ENCODE measurements at regions not wholly inside any gene's neighbourhood (a gene's known extent, or its start where the extent isn't known, plus 50 kb on each side); places are given as distances from the start of the nearest gene placed in this dataset.

- no peak overlapping the region for H3K4me3 ChIP-seq (replicated peaks; ENCODE audit: low read depth, low read length)
- no peak for TF ChIP-seq CTCF (IDR thresholded peaks at IDR 0.05; ENCODE audit: low read depth, low read length, missing control alignments)
- DNase-seq (ENCODE audit: extremely low read depth, low read depth), result no peak
Observed at GRCh38 chr2:128949360-128949759, 630.7 kb upstream of the HS6ST1 start.

- H3K4me3 ChIP-seq (replicated peaks; ENCODE audit: low read depth, low read length), result no peak overlapping the region
- no peak for TF ChIP-seq CTCF (IDR thresholded peaks at IDR 0.05; ENCODE audit: low read depth, low read length, missing control alignments)
- DNase-seq (ENCODE audit: extremely low read depth, low read depth), result no peak
Observed at GRCh38 chr2:128950758-128951157, 632.1 kb upstream of the HS6ST1 start.

GRCh38 chr2:128958241-128958640 lies 639.6 kb upstream of the HS6ST1 start:
- no peak for DNase-seq (ENCODE audit: extremely low read depth, low read depth)
- TF ChIP-seq CTCF (IDR thresholded peaks at IDR 0.05; ENCODE audit: low read depth, low read length, missing control alignments), result no peak

GRCh38 chr2:128967646-128968045 lies 649.0 kb upstream of the HS6ST1 start:
- no peak overlapping the region for H3K4me3 ChIP-seq (replicated peaks; ENCODE audit: low read depth, low read length)
- no peak for TF ChIP-seq CTCF (IDR thresholded peaks at IDR 0.05; ENCODE audit: low read depth, low read length, missing control alignments)
- DNase-seq (ENCODE audit: extremely low read depth, low read depth), result no peak

More at GRCh38 chr2:128958241-128958640, 639.6 kb upstream of the HS6ST1 start:
- H3K4me3 ChIP-seq (replicated peaks; ENCODE audit: low read depth, low read length), result no peak overlapping the region

- no peak overlapping the region for H3K4me3 ChIP-seq (replicated peaks; ENCODE audit: low read depth, low read length)
- DNase-seq (ENCODE audit: extremely low read depth, low read depth), result no peak
- no peak for TF ChIP-seq CTCF (IDR thresholded peaks at IDR 0.05; ENCODE audit: low read depth, low read length, missing control alignments)
Observed at GRCh38 chr2:128969374-128969773, 650.7 kb upstream of the HS6ST1 start.

- H3K4me3 ChIP-seq (replicated peaks; ENCODE audit: low read depth, low read length), result no peak overlapping the region
- TF ChIP-seq CTCF (IDR thresholded peaks at IDR 0.05; ENCODE audit: low read depth, low read length, missing control alignments), result no peak
Observed at GRCh38 chr2:128970332-128971116, 651.9 kb upstream of the HS6ST1 start.

GRCh38 chr2:128973566-128973965 lies 654.9 kb upstream of the HS6ST1 start:
- no peak for DNase-seq (ENCODE audit: extremely low read depth, low read depth)
- TF ChIP-seq CTCF (IDR thresholded peaks at IDR 0.05; ENCODE audit: low read depth, low read length, missing control alignments), result no peak
- no peak overlapping the region for H3K4me3 ChIP-seq (replicated peaks; ENCODE audit: low read depth, low read length)

More at GRCh38 chr2:128970332-128971116, 651.9 kb upstream of the HS6ST1 start:
- no peak for DNase-seq (ENCODE audit: extremely low read depth, low read depth)
